ENCODE measurements at regions not wholly inside any gene's neighbourhood (a gene's known extent, or its start where the extent isn't known, plus 50 kb on each side); places are given as distances from the start of the nearest gene placed in this dataset.

DNA sequence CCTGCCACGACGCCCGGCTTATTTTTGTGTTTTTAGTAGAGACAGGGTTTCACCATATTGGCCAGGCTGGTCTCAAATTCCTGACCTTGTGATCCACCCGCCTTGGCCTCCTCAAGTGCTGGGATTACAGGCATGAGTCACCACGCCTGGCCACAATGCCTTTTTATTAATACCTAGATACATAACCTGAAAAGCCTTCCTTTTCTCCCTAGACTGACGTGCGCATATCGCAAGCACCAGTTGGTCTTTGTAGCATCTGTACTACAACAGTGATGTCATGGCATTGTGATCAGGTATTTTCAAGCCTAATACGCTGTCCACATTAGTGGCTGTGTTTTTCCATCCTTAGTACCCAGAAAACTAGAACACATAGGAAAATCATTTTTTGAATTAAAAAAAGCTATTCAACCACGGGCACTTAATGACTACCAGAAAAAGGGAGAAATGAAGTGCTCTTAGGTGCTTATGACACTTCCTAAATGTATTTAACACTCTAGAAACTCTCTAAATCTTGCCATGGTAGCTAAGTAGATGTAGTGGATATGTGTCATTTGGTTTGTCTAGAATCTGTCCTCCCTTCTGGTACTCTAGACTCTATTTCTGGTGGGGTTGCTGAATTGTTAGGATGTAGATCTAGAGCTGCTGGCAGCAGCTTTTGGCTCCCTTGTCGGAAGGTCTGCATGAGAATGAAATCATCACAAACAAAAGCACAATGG lies 707.8 kb downstream of the STIM2 start:
- DNase-seq, result no peak

GRCh38 chr4:27568952-27569319 lies 708.3 kb downstream of the STIM2 start:
- DNase-seq, result no peak

- no peak for DNase-seq
These were observed 714.1 kb downstream of the STIM2 start for GRCh38 chr4:27574743-27575142.

- DNase-seq, result no peak
These were observed 717.3 kb downstream of the STIM2 start for GRCh38 chr4:27577951-27578350.

DNA sequence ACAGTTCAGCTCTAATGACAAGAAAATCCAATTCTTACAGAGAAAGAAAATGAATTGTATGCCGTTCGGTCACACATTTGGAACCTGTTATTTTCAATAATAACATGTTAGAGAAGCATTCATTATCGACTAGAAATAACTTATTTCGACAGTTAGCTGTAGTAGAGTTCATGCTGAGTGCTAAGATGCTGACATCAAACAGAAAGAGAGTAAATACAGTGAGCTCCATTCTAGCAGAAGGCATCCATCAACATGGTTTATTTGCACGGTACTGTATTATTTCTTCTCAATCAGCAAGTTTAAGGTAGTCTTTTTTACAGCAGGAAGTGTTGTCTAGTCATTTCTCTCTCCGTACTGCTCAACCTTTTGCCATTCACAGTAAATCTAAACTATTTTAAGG lies 732.1 kb downstream of the STIM2 start:
- no peak for DNase-seq

DNA sequence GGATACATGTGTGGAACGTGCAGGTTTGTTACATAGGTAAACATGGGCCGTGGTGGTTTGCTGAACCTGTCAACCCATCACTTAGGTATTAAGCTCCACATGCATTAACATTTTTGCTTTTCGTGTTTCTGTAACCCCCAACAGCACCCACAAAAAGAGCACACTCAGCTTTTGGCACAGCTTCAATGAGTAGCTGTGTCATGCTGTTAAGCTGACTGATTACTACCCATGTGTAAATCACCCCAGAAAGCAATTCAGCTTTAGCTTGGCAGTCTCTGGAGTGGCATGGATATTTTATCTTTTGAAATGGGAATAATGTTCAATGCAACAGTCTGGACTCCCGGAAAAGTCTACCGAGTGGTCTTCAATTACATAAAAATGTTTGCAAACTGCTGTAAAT lies 734.3 kb downstream of the STIM2 start:
- DNase-seq, result no peak

- no peak for DNase-seq
These were observed 735.1 kb downstream of the STIM2 start for GRCh38 chr4:27595571-27596360.

DNA sequence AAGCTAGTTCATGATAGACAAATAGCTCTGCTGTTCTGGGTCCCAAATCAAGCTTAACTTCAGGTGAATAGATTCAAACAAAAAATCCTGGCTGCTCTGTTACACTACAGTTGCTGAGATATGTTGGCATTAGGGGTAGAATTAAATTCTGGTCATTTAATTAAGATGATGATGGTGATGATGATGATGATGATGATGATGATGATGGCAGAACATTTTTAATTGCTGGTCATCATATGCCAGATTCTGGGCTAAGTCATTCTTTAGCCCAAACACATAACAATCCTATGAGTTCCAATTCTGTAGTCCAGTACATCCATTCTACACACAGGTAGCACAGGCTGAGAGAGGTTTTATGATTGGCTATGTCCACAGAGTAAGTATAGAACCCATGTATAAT lies 741.5 kb downstream of the STIM2 start:
- no peak for DNase-seq

DNA sequence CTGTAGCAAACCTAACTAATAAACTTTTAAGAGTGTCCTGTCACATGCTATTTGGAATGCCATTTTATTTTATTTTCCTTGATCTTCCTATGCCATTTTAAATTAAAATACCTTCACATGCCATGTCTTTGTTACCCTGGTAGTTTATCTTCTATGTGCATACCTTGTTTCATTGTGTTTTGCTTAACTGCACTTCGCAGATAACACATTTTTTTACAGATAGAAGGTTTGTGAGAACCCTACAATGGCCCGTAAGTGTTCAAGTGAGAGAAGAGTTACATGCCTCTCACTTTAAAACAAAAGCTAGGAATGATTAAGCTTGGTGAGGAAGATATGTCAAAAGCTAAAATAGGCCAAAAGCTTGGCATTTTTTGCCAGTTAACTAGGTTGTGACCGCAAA lies 744.1 kb downstream of the STIM2 start:
- no peak for DNase-seq

- DNase-seq, result no peak
These were observed 755.5 kb downstream of the STIM2 start for GRCh38 chr4:27616166-27616565.

DNA sequence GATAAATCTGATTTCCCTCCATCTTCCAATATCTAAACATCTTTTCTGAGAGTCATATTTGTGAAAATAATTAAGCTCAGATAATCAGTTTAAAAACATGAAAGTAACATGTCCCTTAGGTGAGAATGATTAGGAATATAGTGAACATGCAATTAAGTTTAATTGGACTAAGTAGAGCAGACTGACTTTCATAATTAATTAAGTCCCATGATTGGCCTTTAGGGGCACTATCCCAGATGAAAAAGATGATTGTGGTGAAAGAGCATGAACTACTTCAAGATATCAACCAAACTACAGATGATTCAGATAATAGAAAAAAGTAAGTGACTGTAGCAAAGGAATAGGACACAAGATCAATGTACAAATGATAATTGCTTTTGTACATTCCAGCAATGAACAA lies 758.8 kb downstream of the STIM2 start:
- DNase-seq, result no peak

- DNase-seq, result no peak
These were observed 760.2 kb downstream of the STIM2 start for GRCh38 chr4:27620886-27621285.

DNA sequence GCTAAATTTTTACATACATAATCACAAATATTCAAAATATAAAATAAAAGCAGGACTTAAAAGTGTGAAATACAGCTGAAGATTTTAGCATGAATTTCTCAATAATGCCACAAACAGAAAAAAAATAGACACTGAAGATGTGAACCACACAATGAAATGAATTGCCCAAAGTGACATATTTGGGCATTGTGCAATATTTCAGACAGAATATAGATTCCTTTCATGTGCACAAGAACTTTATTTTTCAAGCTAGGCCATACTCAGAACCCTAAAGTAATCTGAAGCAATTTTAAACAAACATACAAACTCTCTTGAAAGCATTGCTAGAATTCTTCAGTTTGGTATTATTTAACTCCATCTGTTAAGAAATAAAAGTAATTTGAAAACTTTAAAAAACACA lies 764.1 kb downstream of the STIM2 start:
- DNase-seq, result peak; percentile 56

DNA sequence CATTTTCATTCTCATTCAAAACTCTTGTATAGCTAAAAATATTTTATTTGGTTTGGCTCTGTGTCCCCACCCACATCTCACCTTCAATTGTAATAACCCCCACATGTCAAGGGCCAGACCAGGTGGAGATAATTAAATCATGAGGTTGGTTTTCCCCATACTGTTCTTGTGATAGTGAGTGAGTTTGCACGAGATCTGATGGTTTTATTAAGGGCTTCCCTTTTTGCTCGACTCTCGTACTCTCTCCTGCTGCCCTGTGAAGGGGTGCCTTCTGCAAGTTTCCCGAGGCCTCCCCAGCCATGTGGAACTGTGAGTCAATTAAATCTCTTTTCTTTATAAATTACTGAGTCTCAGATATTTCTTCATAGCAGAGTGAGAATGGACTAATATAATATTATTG lies 768.0 kb downstream of the STIM2 start:
- DNase-seq, result no peak

DNA sequence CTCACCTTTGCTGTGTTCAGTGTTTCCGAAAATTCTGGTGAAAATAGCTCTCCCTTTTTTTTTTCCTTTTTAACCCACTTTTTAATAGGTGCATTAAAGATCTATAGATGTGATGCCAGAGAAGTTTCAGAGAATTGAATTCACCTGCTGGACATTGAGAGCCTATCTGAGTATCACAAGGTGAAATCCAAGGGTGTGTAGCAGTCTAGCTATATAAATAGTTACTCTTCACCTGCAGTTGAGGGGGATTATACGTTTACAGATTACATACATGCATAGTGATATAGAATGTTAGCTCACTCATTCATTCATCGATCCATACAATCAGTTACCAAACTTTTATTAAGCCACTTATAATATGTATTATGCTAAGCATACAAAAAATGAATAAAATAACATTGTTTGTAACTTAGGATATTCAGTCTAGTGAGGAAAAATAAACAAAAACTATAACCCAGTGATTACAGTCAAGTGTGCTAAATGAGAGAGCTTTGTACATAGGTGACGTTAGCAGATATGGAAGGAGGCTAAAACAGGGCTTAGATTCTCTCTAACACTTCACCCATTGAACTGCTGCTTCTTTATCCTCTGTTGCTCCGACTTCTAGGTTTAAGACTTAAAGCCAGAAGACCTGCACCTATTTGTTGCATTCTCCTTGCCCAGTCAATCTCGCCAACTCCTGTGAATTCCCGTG lies 769.0 kb downstream of the STIM2 start:
- DNase-seq, result no peak

DNA sequence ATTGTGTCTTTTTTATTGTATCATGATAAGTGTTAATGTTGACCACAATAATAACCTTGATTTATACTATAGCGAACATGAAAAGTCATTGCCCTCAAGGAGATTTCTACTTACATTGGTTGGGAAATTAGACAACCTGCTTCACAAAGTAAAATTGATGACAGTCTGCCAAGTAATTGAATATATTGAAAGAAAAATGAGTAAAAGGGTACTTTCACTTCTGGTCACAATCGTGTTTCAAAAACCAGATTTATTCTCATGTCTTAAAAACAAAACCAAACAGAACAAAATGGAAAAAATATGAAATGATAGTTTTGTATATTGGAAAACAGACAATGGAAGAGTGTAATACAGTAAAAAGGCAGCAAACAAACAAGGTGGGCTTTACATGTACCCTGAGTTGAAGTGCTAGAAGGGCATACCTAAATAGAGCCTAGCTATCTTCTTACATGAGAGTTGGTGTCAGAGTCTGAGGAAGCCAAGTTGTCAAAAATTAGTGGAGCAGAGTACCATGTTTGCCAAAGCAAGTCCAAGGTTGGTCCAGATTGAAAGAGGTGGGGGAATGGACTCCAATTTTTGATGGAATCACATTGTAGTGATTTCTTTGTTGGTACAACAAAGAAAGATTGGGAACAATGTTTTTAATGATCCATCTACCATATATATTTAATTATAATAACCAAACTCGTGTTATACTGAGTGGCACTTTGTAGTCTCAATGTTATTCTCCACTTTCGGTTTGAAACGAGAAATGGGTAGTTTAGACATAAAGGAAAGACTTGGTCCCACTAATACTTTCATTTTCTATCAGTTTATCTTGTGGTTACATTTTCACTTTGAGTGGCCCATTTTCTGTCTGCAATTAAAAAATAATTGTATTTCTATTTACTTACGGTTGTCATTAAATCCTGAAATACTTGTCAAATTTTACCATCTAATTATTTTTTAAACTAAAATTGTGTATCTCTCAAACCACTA lies 775.6 kb downstream of the STIM2 start:
- DNase-seq, result peak; percentile 2

GRCh38 chr4:27638163-27638915 lies 777.7 kb downstream of the STIM2 start:
- DNase-seq, result no peak

- no peak for DNase-seq
These were observed 782.5 kb downstream of the STIM2 start for GRCh38 chr4:27643101-27643500.

DNA sequence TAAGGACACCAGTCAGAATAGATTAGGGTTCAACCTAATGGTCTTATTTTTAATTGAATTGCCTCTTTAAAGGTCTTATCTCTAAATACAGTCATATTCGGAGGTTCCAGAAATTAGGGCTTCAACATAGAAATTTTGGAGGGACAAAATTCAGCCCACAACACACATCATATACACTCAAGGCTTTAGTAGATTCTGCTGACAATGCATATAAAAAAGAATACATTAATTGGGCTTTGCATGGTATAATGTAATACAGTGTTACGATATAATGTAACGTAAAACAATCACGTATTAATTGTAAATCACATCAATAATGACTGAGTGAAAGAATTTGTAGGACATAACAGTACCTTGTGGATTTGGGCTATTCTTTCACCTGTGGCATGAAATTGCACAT lies 787.8 kb downstream of the STIM2 start:
- DNase-seq, result no peak

- DNase-seq, result no peak
These were observed 801.8 kb downstream of the STIM2 start for GRCh38 chr4:27662426-27662825.

DNA sequence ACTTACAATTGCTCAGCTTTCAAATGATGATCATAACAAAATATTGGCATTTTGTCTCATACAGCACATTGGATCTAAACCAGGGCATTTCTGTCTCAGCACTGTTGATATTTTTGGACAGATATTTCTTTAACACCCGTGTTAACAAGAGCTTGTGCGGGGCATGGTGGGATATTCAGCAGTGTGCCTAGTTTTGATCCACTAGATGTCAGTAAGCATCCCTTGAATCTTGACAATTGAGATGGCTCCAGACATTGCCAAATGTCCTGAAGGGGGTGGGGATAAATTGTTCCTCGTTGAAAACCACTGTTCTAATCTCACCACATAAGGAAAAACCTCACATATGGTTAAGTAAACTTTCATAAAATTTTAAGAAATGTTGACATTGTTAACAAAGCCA lies 806.3 kb downstream of the STIM2 start:
- peak; percentile 17 for DNase-seq

DNA sequence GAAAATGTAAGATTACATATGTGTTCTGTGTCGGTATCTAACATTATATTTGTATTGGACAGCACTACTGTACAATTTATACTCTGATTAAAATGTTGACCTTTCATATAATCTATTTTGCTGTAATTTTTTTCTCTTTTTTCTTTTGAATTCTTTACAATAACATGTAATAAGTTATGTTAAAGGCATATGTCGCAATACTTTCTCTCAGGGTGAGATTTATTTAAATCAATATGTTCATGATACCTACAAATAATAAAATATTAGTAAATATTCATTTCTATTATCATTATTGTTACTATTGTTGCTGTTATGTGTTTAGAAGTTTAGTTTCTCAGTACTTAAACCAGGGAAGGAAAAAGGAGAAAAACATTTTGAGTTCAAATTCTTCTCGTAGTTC lies 807.4 kb downstream of the STIM2 start:
- DNase-seq, result no peak
